Right ventricle myocardium superior (tissue), 1 donor: ENCODE measurements at regions not wholly inside any gene's neighbourhood (a gene's known extent, or its start where the extent isn't known, plus 50 kb on each side); places are given as distances from the start of the nearest gene placed in this dataset.

Experiments
- ATAC-seq: fragments of 200-7000 bp; cut with Tn5 transposase; one replicate; pipeline ENCODE4 v1.9.1; 2020; ENCODE audit warnings: mild to moderate bottlenecking; ENCODE audit not compliant: poor library complexity
- DNase-seq: peaks from one replicate; pipeline ENCODE4 v3.0.0-alpha.2; 2020
- intact Hi-C: fragments of 100-400 bp; cut with DNase I; formaldehyde crosslinking; loops from one replicate; pipeline ENCODE4 v1.11.2; 2022
- donor health status: DM: no; HTN: yes; CAD: no; lungs with severe emphysema.

DNA sequence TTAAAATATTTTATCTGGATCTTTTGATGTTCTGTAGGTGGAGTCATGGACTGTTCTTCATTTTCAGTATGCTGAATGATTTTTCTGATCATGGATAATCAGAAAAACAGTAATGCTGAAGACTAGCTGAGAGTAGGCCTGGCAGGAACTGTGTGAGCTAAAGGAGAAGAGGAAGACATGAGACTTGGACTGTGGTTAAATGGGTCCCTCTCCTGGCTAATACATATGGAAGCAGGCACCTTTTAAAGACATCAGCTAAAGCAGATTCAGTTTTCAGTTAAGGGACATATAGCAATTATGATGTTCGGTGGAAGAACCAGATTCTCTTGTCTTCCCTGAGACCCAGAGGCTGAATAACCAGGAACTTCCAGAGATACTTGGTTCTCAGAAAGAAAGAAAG is 169.4 kb downstream of the OLFM4 start:
- DNase-seq: no peak
- ATAC-seq: no peak
- intact Hi-C loops: no loop called here

DNA sequence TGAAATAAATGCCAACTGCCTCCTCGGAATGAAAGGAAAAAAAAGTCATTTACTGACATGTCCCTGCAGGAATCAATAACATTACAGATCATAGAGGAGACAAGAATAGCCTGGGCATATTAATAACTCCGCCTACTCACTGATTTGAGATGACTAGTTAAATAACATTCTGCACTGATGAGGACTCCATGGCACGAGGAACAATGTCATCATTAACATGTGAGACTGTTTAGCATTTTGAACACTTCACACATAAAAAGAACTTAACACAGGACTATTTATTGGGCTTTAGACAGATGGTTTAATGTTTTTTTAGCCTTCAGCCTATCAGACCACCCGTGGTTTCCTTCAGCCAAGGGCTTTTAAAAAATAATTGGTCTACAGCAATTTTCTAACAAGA is 170.1 kb downstream of the OLFM4 start:
- intact Hi-C loops: no loop called here
- no peak for ATAC-seq

DNA sequence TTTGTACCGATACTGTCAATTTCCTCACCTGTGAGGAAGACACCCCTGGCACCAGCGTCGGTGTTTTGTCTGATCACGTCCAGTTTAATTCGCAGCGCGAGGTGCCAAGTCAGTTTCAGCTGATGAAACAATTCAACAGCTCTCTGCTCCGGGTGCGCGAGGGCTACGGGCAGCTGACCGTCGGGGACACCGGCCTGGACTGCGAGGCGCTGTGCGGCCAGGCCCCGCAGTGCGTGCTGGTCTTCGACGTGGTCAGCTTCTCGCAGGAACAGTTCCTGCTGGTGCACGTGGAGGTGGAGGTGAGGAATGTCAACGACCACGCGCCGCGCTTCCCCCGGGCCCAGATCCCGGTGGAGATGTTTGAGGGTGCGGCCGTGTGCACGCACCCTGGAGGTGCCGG is 171.5 kb downstream of the OLFM4 start:
- no peak for DNase-seq
- intact Hi-C loops: no loop called here
- no peak for ATAC-seq

More for the DNA sequence above, 170.1 kb downstream of the OLFM4 start:
- DNase-seq: no peak

DNA sequence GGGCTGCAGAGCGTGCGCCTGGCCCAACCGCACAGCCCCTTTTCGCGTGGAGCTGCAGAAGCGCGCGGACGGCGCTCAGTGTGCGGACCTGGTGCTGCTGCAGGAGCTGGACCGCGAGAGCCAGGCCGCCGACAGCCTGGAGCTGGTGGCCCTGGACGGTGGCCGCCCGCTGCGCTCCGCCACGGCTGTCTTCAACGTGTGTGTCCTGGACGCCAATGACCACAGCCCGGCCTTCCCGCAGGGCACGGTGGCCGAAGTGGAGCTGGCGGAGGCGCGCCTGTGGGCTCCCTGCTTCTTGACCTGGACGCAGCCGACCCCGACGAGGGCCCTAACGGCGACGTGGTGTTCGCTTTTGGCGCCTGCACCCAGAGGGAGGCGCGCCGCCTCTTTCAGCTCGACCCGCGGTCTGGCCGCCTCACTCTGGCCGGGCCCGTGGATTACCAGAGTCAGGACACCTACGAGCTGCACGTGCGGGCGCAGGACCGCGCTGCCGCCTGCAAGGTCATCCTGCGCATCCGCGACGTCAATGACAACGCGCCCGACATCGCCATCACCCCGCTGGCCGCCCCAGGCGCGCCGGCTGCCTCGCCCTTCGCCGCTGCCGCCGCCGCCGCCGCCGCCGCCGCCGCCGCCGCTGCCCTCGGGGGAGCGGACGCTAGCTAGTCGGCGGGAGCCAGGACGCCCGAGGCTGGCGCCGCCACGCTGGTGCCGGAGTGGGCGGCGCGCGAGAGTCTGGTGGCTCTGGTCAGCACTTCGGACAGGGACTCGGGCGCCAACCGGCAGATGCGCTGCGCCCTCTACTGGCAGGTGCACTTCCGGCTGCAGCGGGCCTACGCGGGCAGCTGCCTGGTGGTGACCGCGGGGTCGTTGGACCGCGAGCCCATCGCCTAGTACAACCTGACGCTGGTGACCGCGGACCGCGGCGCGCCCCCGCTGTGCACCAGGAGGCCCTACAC is 172.2 kb downstream of the OLFM4 start:
- intact Hi-C loops: no loop called here
- ATAC-seq: peak; percentile 66
- peak; percentile 64 for DNase-seq

DNA sequence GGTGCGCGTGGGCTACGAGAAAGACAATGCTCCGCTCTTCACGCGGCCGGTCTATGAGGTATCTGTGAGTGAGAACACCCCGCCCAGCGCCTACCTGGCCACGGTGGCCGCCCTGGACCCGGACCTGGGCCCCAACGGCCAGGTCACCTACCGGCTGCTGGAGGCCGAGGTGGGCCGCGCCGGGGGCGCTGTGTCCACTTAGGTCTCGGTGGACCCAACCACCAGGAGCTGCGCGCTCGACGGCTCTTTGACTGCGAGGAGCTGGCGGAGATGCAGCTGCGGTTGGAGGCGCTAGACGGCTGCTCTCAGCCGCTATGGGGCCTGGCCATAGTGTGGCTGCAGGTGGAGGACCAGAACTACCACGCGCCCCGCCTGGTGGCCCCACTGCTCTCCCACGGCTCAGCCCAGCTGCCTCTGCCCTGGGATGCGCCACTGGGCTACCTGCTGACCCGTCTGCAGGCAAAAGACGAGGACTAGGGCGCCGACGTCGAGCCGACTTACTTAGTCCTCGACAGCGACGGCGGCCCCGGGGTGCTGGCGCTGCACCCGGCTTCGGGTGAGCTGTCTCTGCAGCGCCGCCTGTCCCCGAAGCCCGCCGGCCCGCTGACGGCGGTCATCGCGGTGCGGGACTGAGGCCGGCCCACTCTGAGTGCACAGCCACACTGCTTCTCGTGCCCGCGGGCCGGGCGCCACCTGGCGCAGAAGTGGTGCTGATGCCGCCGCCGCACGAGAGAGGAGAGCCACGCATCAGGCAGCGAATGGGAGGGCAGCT is 173.0 kb downstream of the OLFM4 start:
- DNase-seq (peak; percentile 57), ATAC-seq (peak; percentile 53)
- intact Hi-C loops: no loop called here

DNA sequence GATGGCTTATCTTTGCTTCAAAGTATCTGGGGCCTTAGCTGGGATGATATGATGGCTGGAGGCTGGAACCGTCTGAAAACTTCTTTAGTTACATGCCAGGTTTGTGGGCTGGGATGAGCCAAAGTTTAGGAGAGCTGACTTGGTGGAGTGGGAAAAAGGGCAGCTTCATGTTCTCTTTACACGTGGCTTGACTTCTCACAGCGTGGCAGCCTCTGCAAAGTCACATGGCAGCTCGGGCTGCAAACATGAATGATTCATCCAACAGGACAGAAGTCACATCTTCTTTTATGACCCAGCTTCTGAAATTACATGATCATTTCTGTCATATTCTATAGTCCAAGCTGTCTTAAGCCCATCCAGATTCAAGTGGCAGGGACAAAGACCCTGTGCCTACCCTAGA is 176.0 kb downstream of the OLFM4 start:
- DNase-seq (no peak), ATAC-seq (no peak)
- intact Hi-C loops: no loop called here

DNA sequence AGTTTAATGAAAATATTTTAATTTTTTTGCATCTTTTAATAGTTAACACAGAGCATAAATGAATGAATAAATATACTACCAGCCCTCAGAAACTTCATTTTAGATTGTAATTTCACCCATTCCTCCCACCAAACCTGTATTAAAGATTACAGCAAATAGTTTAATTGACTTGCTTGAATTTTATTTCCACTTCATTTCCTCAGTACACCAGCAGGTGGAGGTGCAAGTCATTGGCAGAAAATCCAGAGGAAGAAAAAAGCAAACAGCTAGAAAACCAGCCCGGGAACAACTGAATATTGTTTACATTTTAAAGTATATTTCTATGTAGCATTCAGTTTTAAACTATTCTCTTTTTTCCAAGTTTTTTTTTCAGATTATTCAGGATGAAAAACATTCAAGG is 177.8 kb downstream of the OLFM4 start:
- ATAC-seq: no peak
- intact Hi-C loops: no loop called here
- DNase-seq: no peak

DNA sequence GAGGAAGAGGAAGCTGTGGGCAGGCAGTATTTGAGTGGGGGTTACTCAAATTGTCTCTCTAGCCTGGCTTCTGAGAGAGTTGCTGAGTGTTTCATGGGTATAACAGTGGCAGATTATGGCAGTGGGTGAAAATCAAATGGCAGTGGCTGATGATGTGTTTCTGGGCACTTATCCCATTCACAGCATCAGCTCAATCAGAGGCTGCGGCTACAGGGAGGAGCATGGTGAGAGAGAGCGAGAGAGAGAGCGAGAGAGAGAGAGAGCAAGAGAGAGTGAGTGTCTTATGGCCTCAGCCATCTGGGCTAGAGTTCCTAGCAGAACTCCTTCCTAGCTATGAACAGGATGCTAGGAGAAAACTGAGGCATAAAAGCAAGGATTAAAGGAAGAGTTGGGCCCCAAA is 178.9 kb downstream of the OLFM4 start:
- DNase-seq (no peak), ATAC-seq (no peak)
- intact Hi-C loops: no loop called here

DNA sequence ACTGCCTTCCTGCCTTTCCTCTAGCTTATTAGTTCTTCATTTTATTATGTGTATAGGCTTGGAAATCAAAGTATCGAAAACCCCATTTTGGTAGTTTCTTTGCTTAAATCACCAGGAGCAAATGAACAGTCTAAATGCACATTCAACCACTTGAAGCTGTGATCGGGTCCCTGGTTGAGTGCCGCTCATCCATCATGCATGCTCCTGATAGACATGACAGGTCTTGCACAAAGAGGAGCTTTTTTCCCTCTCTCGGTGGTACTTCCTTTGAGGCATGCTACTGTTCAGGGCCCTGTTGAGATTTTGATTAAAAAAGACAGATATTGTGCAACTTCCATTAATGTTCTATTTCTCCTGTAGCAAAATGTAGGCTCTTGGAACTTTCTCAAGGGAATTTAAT is 185.8 kb downstream of the OLFM4 start:
- DNase-seq: no peak
- ATAC-seq: no peak
- intact Hi-C loops: no loop called here

DNA sequence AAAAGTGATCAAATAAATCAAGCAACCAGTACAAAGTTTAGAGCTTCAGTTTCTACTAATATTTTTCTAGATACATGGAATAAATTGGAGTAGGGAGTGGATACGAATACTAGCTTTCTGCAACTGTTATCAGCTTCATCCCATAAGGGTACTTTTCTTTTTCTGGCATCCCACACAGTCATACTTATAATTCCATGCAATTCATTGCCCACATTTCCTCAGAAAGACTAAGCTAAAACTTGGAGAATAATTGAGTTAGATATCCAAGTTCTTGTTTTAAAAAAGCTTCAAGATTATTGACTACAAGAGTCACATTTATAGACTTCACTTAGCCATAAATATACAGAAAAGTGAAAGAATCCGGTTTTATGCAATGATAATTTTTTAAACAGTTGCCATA is 186.9 kb downstream of the OLFM4 start:
- DNase-seq (no peak), ATAC-seq (no peak)
- intact Hi-C loops: no loop called here

DNA sequence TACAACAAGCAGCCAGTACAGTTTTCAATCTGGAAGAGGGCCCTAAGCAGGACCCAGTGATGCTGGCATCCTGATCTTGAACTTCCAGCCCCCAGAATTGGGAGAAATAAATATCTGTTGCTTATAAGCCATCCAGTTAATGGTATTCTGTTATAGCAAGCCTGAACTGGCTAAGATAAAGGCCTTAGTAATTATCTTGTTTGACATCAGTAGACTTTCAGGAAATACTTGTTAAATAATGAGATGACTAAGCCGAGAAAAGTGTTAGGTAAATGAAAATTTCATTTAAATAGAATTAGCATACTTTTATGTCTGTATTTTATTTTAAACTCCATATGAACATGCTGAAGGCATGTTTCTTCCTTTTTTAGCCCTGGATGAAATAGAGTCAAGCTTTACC is 188.2 kb downstream of the OLFM4 start:
- no peak for ATAC-seq
- no peak for DNase-seq
- intact Hi-C loops: no loop called here

DNA sequence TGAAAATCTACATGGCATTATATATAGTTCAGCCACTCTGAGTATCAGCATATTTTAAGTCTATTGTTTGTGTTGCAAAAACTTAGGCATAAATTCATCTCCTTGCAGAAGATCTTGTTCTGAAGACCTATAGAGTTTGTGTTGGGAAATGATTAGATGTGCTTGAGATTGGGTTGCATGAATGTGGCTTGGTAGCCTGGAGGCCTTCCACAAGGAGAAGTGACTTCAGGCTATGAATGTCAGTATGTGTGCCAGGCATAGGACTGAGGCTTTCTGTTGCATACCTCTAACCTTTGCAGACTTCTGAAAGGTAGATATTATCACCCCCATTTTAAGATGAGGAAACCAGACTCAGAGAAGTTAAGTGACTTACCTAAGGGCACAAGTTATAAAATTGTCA is 188.6 kb downstream of the OLFM4 start:
- intact Hi-C loops: no loop called here
- DNase-seq (no peak), ATAC-seq (no peak)

DNA sequence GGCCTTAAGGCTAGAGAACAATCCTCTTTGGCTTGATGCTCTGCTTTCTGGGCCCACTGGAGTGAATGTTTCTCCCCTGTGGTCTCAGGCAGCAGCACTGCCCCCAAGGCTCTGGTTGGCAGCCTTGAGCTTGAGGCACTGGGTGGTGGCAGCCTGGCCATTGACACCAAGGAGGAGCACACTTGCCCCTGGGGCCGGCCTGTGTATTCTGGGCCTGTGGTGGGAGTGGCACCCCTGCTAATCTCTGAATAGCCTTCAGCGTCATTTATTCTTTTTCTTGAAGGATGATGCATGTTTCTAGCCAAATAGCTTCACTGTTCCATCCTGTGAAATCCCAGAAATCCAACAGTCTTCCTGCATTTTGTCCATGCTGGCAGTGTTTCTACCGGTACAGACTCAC is 191.4 kb downstream of the OLFM4 start:
- no peak for DNase-seq
- ATAC-seq: no peak
- intact Hi-C loops: no loop called here

DNA sequence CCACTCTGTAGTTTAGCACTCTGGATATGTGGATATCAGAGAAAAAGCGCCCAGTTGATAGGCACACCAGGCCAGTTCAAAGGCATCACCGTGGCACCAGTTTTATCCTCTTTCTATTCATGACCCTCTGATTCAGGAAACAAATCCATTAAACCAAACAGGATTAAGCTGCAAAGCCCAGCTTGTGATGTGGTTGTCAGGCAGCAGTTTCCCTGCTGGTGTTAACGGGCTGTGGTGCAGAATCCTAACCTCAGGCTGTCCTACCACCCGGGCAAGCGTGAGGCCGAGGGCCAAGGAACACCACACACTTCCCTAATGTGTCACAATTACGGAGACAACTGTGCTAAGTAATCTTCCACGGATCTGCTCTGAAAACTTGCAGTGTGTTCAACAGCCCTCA is 209.1 kb downstream of the OLFM4 start:
- DNase-seq (no peak), ATAC-seq (no peak)
- intact Hi-C loops: no loop called here

DNA sequence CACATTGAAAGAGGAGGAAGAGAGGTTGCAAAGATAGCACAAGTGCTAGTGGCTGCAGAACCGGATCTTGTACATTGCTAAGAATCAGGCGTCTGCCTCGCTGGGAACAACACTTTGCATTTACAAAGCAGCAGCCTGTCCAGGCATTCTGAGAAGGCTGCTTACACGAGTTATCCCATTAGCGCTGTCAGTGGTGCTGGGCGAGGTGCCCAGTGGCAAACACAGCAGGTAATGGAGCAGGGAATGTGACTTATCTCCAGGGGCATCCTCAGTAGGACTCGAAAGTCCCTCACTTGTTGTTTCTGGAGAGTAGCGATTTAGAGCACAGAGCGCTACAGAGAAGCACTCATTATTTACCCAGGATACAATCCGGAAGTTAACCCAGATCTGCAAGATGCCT is 209.6 kb downstream of the OLFM4 start:
- no peak for ATAC-seq

DNA sequence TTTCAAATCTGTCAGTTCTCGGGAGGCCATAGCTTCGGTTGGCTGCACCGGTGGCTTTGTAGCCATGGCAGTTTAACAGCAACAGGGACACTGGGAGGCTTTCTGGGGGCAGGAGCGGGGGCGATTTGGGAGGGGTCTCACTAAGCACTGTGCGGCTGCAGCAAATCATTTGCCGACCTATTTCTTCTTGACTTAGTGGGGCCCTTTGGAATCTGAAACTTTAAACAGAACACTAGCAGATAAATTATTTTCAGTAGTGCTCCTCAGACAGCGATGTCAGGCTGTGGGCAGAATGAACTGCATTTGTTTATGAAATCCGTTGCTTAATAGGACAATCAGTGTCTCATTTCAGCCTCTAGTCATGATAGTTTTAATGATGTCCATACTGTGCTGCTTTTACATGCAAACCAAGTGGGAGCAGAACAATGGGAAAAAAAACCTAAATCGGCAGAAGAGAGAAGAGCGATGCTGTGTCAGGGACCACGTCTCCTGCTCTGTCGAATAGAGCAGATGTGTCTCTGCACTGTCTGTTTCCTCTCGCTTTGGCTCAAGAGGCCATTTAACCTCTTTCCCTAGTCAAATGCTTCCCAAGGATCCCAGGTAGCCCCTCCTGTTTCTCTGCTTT is 211.9 kb downstream of the OLFM4 start:
- DNase-seq (no peak), ATAC-seq (no peak)
- intact Hi-C loops: no loop called here

More for the DNA sequence above, 209.6 kb downstream of the OLFM4 start:
- no peak for DNase-seq
- intact Hi-C loops: no loop called here

DNA sequence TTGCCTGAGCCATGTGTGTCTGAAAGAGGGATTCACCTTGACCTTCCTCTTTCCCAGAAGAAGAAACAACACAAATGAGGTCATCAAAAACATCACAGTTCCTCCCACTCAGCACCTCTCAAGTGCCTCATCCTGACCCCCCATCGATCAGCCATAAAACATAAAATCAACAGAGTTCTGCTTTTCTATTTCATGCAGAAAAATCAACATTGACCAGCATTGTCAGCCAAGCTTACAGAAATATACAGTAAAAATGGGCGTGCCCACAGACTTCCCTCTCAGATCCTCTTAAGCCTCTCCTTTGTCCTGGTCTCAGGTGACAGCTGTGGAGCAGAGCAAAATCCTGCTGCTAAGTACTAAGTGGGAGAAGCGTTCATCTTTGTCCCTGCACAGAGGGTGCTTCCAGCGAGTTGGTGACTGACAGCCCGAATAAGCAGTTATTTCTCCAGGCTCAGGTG is 213.3 kb downstream of the OLFM4 start:
- DNase-seq (no peak), ATAC-seq (no peak)
- intact Hi-C loops: no loop called here

DNA sequence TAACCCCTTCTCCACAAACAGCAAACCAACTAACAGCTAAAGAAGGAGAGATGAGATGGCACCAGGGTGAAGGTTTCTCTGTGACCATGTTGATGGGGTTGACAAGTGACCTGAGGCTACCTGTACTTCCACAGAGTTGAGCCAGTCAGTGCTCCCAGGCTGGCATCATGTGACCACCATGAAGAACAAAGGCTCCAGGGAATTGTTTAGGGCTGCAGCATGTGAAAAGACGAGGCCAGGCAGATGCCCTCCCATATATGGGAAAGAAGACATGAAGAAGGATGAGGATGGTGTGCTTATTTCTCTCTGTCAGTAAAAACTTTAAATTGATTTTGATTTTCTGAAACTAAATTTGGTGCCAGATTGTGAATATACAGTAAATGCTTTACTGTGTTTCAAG is 220.6 kb downstream of the OLFM4 start:
- DNase-seq: no peak
- intact Hi-C loops: no loop called here
- ATAC-seq: no peak

DNA sequence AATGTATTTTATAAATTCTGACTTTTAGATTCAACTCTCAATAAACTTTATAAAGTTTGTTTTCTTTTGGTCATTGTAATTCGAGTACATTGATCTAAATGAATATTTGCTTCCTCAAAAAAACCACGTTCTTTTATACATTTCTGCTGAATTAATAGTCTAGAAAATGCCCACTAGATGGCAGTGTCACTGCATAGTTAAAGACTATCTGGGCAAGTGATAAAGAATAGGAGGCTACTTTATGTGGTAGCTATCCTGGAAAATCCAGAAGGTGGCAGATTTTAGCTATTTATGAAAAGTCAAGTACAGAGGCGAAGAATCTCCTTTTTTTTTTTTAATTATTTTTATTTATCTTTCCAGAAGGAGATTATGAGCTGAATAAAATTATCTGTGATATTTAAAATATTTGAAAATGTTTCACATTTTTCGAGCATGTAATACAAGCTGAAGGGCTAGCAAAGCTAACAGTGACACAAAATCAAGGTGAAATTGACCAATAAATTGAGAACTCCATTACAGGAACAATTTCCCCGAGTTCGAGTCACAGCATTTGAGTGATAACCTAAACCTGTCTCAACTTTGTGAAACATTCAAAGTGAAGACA is 221.8 kb downstream of the OLFM4 start:
- ATAC-seq: peak; percentile 75
- intact Hi-C loops: no loop called here
- DNase-seq: no peak
